Fibroblast of lung (primary cell): ENCODE measurements at regions not wholly inside any gene's neighbourhood (a gene's known extent, or its start where the extent isn't known, plus 50 kb on each side); places are given as distances from the start of the nearest gene placed in this dataset.

ENCODE experiments used
- CTCF ChIP-seq, 2 donors: IDR thresholded peaks in 1 of 2; conservative IDR thresholded peaks in 1 of 2; 1 replicate in 1 of 2; 2 replicates in 1 of 2; pipeline ENCODE4 v1.5.1; 2011 to 2012; ENCODE audit warnings: low read length in 2 of 2, control low read depth in 1 of 2, inconsistent platforms in 1 of 2, low read depth in 1 of 2, mild to moderate bottlenecking in 1 of 2
- EZH2 ChIP-seq: IDR thresholded peaks from 2 replicates; pipeline ENCODE4 v1.5.1; 2012; ENCODE audit warnings: low read length, control low read depth, mild to moderate bottlenecking; ENCODE audit errors: missing control alignments

GRCh38 chr11:130815956-130816355, 100.3 kb downstream of the SNX19 start:
- TF ChIP-seq EZH2 (no peak), CTCF (conservative IDR thresholded peaks at IDR 0.05 in 1 of 2, IDR thresholded peaks at IDR 0.05 in 1 of 2; ENCODE audit: low read depth in 1 of 2, low read length in 2 of 2) (no peak)
